NCI-H510A treated with DMSO at 0.1 percent for 48 hours (cell line): ENCODE measurements at regions not wholly inside any gene's neighbourhood (a gene's known extent, or its start where the extent isn't known, plus 50 kb on each side); places are given as distances from the start of the nearest gene placed in this dataset.
A peak's percentile ranks its signal among the peaks of the same experiment; 100 is the strongest.
"Not testable (repeated sequence)": the region's sequence is repeated elsewhere in the genome, so short reads cannot be mapped to it uniquely, and the experiment has no call there.

Experiments
- DNase-seq: peaks from one replicate; lab custom pipeline; 2025; lab: John Stamatoyannopoulos, UW

- DNase-seq: no peak
These were observed 51.0 kb upstream of the LIFR start for GRCh38 chr5:38607396-38607795.

DNA sequence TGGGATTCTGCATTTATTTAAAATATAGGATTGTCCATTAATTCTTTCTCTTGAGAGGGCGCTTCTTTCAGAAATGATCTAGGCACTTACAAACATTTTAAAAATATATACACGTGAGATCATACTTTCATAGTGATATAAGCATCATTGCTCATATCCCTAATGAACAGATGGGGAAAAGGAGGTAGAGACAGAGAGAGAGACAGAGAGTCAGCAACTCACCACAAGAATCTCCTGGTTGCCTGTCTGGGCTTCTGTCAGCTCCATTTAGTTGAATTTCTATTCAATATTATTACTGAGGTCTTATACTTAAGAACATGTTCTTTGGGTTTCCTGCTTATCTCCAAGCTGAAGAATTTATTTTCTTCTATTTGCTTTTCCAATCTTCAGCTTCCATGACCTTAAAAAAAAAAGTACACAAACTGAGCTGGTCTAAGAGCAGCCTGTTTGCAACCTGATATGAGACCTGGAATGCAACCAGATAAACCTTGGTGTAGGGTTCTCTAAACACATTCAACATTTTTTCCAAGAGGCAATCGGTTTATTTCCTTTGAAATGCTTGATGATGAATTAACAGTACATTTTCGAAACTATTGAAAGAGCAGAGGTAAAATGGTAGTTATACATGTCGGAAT is 51.6 kb upstream of the LIFR start:
- DNase-seq: peak; percentile 63

DNA sequence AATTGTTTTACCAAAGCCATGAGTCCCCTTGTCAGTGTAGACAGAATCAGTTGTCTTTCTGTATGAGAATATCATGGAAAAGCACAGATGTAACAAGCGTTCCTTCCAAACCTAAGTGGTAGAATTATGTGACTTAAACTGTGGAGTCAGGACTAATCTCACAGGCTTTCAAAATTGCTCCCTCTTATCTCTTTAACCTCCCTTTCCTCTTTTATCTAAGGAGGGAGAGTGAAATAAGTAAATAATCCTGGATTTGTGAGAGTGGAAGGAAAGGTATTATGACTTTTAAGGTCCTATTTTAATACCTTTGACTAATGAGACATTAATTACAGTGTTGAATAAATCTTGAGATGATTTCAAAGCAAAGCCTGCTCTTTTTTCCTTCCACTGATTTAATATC is 52.4 kb upstream of the LIFR start:
- no peak for DNase-seq

GRCh38 chr5:38612851-38613250 is 56.4 kb upstream of the LIFR start:
- DNase-seq: no peak

DNA sequence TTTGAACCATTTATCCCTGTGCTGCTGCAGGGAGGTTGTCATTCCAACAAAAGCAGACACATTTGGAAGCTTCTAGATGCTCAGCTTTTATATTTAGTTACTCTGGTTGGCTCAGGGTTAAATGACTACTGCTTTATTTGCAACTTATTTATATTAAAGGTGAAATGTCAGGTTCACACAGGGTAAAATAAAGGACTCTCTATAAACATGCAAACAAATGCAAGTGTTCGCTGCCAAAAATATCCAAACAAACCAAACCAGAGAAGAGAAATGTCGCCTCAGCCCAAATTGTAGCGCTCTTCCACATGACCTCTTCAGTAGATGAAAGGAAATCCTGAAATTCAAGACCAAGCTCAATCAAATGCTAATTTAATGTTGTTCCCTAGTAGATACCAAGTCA is 57.0 kb upstream of the LIFR start:
- DNase-seq: no peak

- DNase-seq: peak; percentile 97
These were observed 57.8 kb upstream of the LIFR start for GRCh38 chr5:38613992-38614836.

GRCh38 chr5:38615042-38615441 is 58.6 kb upstream of the LIFR start:
- DNase-seq: no peak

GRCh38 chr5:38615981-38616451 is 59.6 kb upstream of the LIFR start:
- DNase-seq: no peak

DNA sequence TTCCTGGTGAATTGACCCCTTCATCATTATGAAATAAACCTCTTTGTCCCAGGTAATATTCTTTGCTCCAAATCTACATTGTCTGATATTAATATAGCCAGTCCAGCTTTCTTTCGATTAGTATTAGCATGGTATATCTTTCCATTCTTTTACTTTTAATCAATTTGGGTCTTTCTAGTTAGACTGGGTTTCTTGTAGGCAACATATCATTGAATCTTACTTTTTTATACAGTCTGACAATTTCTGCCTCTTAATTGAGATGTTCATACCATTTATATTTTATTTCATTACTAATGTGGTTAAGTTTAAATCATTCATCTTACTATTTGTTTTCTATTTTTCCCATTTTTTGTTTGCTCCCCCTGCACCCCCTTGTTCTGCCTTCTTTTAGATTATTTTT is 61.7 kb upstream of the LIFR start:
- DNase-seq: no peak

- DNase-seq: no peak
These were observed 64.9 kb upstream of the LIFR start for GRCh38 chr5:38621331-38621730.

DNA sequence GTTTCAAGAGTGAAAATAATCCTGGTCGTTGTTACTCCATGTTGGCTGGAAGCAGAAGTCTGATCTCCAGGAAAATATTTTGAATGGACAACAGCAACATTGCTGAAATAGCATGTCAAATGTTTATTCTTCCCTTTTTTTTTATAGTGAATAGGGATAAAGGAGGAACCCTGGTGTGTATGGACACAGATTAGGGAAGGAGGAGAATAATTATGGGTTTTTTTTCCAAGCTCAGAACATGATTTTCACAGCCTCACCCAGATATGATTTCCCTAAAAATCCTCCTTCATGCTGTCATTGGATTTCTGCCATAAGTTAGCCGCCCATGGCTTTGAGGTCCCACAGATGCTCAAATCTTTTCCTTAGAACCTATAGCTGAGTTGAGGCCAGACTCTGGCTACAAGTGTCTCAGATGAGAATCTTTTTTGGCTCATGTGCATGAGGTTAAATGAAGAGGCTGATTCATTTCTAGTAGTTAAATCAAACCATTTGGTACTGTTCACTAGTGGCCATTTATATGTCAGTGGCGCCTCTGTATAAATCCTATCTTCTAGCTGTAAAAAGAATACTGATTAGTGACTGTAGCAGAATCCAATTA is 65.5 kb upstream of the LIFR start:
- no peak for DNase-seq

- DNase-seq: no peak
These were observed 66.3 kb upstream of the LIFR start for GRCh38 chr5:38622723-38623129.

DNA sequence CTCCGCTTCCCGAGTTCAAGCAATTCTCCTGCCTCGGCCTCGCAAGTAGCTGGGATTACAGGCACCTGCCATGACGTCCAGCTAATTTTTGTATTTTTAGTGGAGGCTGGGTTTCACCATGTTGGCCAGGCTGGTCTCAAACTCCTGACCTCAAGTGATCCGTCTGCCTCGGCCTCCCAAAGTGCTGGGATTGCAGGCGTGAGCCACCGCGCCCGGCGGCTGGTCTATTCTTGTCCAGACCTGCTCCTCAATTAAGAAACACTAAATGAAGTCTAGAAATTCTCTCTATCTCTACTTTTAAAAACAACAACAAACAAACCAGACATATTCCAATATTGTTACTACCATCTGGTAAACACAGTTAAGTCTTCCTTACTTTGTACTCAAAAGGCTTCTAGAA is 68.1 kb upstream of the LIFR start:
- DNase-seq: not testable (repeated sequence)

DNA sequence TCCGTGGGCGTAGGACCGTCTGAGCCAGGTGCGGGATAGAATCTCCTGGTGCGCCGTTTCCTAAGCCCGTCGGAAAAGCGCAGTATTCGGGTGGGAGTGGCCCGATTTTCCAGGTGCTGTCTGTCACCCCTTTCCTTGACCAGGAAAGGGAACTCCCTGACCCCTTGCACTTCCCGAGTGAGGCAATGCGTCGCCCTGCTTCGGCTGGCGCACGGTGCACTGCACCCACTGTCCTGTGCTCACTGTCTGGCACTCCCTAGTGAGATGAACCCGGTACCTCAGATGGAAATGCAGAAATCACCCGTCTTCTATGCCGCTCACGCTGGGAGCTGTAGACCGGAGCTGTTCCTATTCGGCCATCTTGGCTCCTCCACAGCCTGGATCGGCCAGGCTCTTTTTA is 74.9 kb upstream of the LIFR start:
- not testable (repeated sequence) for DNase-seq

DNA sequence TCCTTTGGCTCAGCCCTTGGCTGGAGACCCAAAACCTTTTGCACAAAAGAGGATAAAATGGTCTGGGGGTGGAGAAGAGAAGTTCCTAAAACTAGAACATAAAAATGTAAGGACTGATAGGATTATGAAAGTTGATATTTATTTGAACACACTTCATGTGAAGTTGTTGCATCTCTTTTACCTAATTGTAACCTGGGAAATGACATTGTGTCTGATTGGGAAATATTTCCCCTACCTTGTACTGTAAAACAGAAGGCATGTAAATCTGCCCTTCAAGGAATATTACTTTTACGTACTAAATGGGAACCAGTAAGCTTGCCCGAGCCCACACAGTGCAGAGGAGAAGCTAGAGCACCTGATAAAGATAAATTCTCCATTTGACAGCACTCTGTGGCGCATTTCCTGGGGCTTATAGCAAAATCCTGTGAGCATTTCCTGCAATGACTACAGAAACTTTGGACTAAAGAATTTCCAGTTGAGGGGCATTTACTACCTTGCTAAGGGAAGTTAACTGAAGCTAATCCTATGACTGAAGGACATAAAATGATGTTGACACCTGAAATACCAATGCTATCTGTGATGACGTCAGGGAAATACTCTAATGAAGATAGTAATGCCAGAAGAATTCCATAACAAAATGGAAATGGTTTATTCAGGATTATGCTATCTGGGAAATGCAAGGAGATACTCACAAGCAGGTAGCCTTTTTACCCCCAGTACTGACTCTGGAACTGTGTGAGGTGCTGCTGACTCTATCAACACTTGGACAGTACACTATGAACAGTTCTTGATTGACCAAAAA is 78.3 kb upstream of the LIFR start:
- no peak for DNase-seq

GRCh38 chr5:38636626-38637025 is 80.2 kb upstream of the LIFR start:
- peak; percentile 97 for DNase-seq

- no peak for DNase-seq
These were observed 82.2 kb upstream of the LIFR start for GRCh38 chr5:38638656-38639055.

DNA sequence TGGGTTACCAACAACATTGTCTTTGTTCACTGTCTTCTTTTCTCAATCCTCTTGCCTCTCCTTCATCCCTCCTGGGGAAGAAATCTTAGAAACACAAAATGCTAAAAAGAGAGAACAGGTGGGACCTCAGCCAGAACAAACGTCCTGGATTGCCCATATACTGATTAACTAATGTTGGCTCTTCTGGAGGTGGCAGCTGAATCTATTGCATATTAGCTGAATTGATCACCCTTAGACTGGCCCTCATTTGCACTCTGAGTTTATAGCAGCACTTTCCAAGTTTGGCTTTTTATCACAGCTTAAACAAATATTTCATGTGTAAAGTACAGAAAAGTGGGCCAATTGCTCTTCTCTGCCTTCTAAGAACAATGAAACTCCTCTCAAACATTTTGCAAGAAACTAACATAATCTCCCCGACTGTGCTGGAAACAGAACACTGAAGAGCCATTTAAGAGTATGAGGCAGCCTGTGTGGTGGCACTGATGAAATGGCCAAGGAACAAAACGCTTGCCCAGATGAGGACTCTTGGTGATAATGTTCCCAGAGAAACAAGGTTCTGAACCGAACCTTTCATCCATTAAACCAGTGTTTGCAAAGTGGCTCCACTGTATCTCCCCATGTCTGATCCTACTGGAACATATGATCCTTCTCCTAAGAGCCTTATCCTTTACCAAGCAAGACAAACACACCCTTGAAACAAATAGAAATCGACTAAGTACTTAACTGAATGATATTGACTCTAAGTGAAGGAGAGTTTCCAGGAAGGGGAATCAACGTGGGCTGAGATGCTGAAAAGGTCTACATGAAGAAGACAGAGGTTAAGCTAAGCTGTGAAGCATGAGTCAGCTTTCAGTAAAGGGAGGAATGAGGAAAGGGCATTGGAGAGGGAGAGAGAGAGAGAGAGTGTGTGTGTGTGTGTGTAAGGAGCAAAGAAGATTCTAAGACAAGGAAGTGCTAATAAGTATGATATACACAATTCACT is 83.2 kb upstream of the LIFR start:
- peak; percentile 67 for DNase-seq

- no peak for DNase-seq
These were observed 84.6 kb upstream of the LIFR start for GRCh38 chr5:38641003-38641402.

DNA sequence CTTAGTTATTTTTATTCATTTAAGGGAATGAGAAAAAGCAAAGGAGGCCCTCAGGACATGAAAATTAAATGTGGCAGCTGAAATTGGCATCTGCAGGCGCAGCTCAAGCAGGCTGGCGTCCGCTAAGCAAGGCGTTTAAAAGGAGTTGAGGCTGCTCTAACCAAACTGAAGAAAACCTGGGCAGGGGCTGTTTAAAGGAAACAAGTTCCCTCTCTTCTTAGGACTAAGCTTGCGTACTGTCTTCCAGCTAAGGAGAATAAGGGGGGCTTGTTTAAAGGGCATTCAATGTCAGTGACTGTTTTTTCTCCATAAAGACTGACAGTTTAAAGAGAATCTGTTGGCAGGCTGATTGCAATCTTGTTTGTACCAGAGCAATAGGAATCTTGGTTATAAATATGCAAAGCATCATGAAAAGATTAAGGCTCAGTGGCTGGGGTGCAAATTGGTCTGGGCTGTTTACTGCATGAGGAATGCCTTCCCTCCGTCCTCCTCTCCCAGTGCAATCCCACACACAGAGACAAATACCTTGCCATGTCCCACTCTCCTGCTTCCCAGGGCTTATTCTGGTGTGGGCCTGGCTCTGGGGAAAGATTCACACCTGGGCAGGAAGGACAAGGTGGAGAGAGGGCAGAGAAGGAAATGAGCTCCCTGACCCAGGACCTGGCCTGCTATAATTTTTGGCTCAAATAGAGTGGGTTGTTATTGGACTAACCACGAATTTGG is 85.9 kb upstream of the LIFR start:
- DNase-seq: no peak
